Peyer's patch (tissue), 4 donors: ENCODE measurements at regions not wholly inside any gene's neighbourhood (a gene's known extent, or its start where the extent isn't known, plus 50 kb on each side); places are given as distances from the start of the nearest gene placed in this dataset.

ENCODE experiments used
- POLR2A ChIP-seq, 2 donors: fragments of 450-650 bp; IDR thresholded peaks; one replicate each; pipeline ENCODE4 v1.5.1; 2017; ENCODE audit warnings: antibody characterized with exemption in 2 of 2, mild to moderate bottlenecking in 2 of 2, moderate library complexity in 2 of 2
- TF ChIP-seq, protein P1 (sequence below), 6 experiments: fragments of 450-650 bp in 4 of 6; fragments of 200-600 bp in 2 of 6; sonication (generic) in 1 of 6; IDR thresholded peaks; one replicate each; pipeline ENCODE4 v1.5.1; 2017 to 2019; ENCODE audit warnings: antibody characterized with exemption in 6 of 6, mild to moderate bottlenecking in 3 of 6, moderate library complexity in 1 of 6

DNA sequence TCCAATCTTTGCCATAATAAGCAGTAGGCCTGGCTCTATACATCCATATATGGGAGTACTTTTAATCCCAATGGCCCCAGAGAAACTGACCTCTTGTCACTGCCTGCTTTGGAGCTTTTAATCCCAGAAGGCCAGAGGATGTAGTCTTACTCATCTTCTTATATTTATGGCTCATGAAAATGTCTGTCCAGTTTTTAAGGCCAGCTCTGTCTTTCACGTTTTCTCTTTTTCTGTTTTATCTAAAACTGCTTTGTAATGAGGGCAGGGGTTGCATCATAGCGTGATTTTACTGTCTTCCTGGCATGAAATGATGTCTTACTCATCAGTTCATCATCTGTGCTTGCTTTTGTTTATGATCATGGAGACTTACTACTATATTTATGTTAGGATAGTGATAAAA is 1094.9 kb downstream of the MAT2B start:
- TF ChIP-seq, protein P1, sequence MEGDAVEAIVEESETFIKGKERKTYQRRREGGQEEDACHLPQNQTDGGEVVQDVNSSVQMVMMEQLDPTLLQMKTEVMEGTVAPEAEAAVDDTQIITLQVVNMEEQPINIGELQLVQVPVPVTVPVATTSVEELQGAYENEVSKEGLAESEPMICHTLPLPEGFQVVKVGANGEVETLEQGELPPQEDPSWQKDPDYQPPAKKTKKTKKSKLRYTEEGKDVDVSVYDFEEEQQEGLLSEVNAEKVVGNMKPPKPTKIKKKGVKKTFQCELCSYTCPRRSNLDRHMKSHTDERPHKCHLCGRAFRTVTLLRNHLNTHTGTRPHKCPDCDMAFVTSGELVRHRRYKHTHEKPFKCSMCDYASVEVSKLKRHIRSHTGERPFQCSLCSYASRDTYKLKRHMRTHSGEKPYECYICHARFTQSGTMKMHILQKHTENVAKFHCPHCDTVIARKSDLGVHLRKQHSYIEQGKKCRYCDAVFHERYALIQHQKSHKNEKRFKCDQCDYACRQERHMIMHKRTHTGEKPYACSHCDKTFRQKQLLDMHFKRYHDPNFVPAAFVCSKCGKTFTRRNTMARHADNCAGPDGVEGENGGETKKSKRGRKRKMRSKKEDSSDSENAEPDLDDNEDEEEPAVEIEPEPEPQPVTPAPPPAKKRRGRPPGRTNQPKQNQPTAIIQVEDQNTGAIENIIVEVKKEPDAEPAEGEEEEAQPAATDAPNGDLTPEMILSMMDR (IDR thresholded peaks at IDR 0.05): no peak
- TF ChIP-seq POLR2A (IDR thresholded peaks at IDR 0.05): no peak
